ENCODE measurements at regions not wholly inside any gene's neighbourhood (a gene's known extent, or its start where the extent isn't known, plus 50 kb on each side); places are given as distances from the start of the nearest gene placed in this dataset.

GRCh38 chr14:66206554-66206953, 279.6 kb upstream of the CCDC196 start:
- POLR2A ChIA-PET (ENCODE audit: low non-redundant PET): no interaction called here
- no TSS peak for BruUV-seq (replicated peaks)
- Histone ChIP-seq H3K9me3 (ENCODE audit: low read depth, low read length, poor library complexity, severe bottlenecking) (peaks cover 3% of the 10 kb centered on the region), H3K27me3 (replicated peaks; ENCODE audit: insufficient read depth, low read depth, low read length, poor library complexity) (no peaks in the 10 kb centered on the region), H3K4me1 (ENCODE audit: insufficient read depth, low read length, poor library complexity, severe bottlenecking) (no peaks in the 10 kb centered on the region), H3K36me3 (ENCODE audit: insufficient read depth, low read length, poor library complexity, severe bottlenecking) (no peaks in the 10 kb centered on the region), H3K4me3 (ENCODE audit: low read depth, low read length, poor library complexity, severe bottlenecking) (no peak overlapping the region), H3K27ac (ENCODE audit: low read depth, low read length, poor library complexity, severe bottlenecking) (no peak overlapping the region)
- TF ChIP-seq EZH2 (IDR thresholded peaks at IDR 0.05; ENCODE audit: borderline replicate concordance, low read depth, low read length, poor library complexity, severe bottlenecking): no peak
- TF ChIP-seq CTCF (conservative IDR thresholded peaks at IDR 0.05; ENCODE audit: low read depth, low read length): no peak
- DNase-seq (ENCODE audit: low spot score): no peak
- intact Hi-C loops (cut with micrococcal nuclease; ENCODE audit: unreplicated experiment): no loop called here
- CTCF ChIA-PET: no interaction called here

GRCh38 chr14:66216763-66217162, 269.4 kb upstream of the CCDC196 start:
- POLR2A ChIA-PET (ENCODE audit: low non-redundant PET): no interaction called here
- no peak for DNase-seq (ENCODE audit: low spot score)
- Histone ChIP-seq H3K27ac (ENCODE audit: low read depth, low read length, poor library complexity, severe bottlenecking) (no peak overlapping the region), H3K4me1 (ENCODE audit: insufficient read depth, low read length, poor library complexity, severe bottlenecking) (no peaks in the 10 kb centered on the region), H3K27me3 (replicated peaks; ENCODE audit: insufficient read depth, low read depth, low read length, poor library complexity) (no peaks in the 10 kb centered on the region), H3K9me3 (ENCODE audit: low read depth, low read length, poor library complexity, severe bottlenecking) (peaks cover 11% of the 10 kb centered on the region), H3K4me3 (ENCODE audit: low read depth, low read length, poor library complexity, severe bottlenecking) (no peak overlapping the region), H3K36me3 (ENCODE audit: insufficient read depth, low read length, poor library complexity, severe bottlenecking) (no peaks in the 10 kb centered on the region)
- no TSS peak for BruUV-seq (replicated peaks)
- intact Hi-C loops (cut with micrococcal nuclease; ENCODE audit: unreplicated experiment): no loop called here
- CTCF ChIA-PET: no interaction called here
- TF ChIP-seq EZH2 (IDR thresholded peaks at IDR 0.05; ENCODE audit: borderline replicate concordance, low read depth, low read length, poor library complexity, severe bottlenecking) (no peak), CTCF (conservative IDR thresholded peaks at IDR 0.05; ENCODE audit: low read depth, low read length) (no peak)

- H3K4me3 ChIP-seq (ENCODE audit: low read depth, low read length, poor library complexity, severe bottlenecking): no peak overlapping the region
- no peaks in the 10 kb centered on the region for H3K27me3 ChIP-seq (replicated peaks; ENCODE audit: insufficient read depth, low read depth, low read length, poor library complexity)
- H3K36me3 ChIP-seq (ENCODE audit: insufficient read depth, low read length, poor library complexity, severe bottlenecking): no peaks in the 10 kb centered on the region
- peaks cover 11% of the 10 kb centered on the region for H3K9me3 ChIP-seq (ENCODE audit: low read depth, low read length, poor library complexity, severe bottlenecking)
- H3K4me1 ChIP-seq (ENCODE audit: insufficient read depth, low read length, poor library complexity, severe bottlenecking): no peaks in the 10 kb centered on the region
- no peak for TF ChIP-seq CTCF (conservative IDR thresholded peaks at IDR 0.05; ENCODE audit: low read depth, low read length)
- TF ChIP-seq EZH2 (IDR thresholded peaks at IDR 0.05; ENCODE audit: borderline replicate concordance, low read depth, low read length, poor library complexity, severe bottlenecking): no peak
- BruUV-seq (replicated peaks): no TSS peak
- H3K27ac ChIP-seq (ENCODE audit: low read depth, low read length, poor library complexity, severe bottlenecking): no peak overlapping the region
- CTCF ChIA-PET: no interaction called here
- POLR2A ChIA-PET (ENCODE audit: low non-redundant PET): no interaction called here
- DNase-seq (ENCODE audit: low spot score): no peak
- intact Hi-C loops (cut with micrococcal nuclease; ENCODE audit: unreplicated experiment): no loop called here
Observed at GRCh38 chr14:66219886-66220285, 266.3 kb upstream of the CCDC196 start.
